ENCODE measurements at regions not wholly inside any gene's neighbourhood (a gene's known extent, or its start where the extent isn't known, plus 50 kb on each side); places are given as distances from the start of the nearest gene placed in this dataset.

- TF ChIP-seq EZH2phosphoT487 (IDR thresholded peaks at IDR 0.05; ENCODE audit: insufficient read depth, low read depth) (no peak), EZH2 (IDR thresholded peaks at IDR 0.05; ENCODE audit: insufficient read depth, poor library complexity, severe bottlenecking) (no peak)
These were observed 67.4 kb upstream of the ZNF746 start for GRCh38 chr7:149565096-149565382.

Measured in GM23248 (cell line).